HCT116 (cell line): ENCODE measurements at regions not wholly inside any gene's neighbourhood (a gene's known extent, or its start where the extent isn't known, plus 50 kb on each side); places are given as distances from the start of the nearest gene placed in this dataset.

Experiments used
- ATAC-seq: fragments of 200-7000 bp; cut with Tn5 transposase; 2 replicates; pipeline ENCODE4 v1.9.1; 2020; ENCODE audit warnings: mild to moderate bottlenecking, moderate library complexity
- BruUV-seq: library from RNA; stranded (reverse); fragments of 400-500 nt; replicated peaks from 2 replicates; lab custom pipeline; 2021; lab: Mats Ljungman, UMichigan
- CTCF ChIA-PET: fragments of 300-600 bp; sonication (Branson Sonifier 250); formaldehyde crosslinking; loops from one replicate; lab custom pipeline; 2021; ENCODE audit warnings: antibody characterized with exemption; lab: Charles Lee
- POLR2A ChIA-PET: fragments of 300-600, 350-600 bp; sonication (Branson Sonifier 250); formaldehyde crosslinking; loops from one replicate; lab custom pipeline; 2021; ENCODE audit warnings: antibody characterized with exemption; lab: Charles Lee
- RAD21 ChIA-PET, 2 experiments: fragments of 300-600 bp; sonication (Branson Sonifier 250); formaldehyde crosslinking; loops; one replicate each; lab custom pipeline; 2023; ENCODE audit warnings: low total read pairs in 2 of 2; ENCODE audit not compliant: uncharacterized antibody in 2 of 2, unreplicated experiment in 2 of 2, low non-redundant PET in 1 of 2; lab: Charles Lee
- DNase-seq: peaks from one replicate; pipeline ENCODE4 v3.0.0-alpha.2; 2010; ENCODE audit warnings: low read depth, low spot score
- H2AFZ ChIP-seq: fragments of 200-600 bp; shearing (Covaris generic), sonication (generic); 2 replicates; pipeline ENCODE4 v1.6.1; 2017; ENCODE audit warnings: low read depth, mixed run types, mixed read lengths, antibody characterized with exemption, low read length; ENCODE audit not compliant: poor library complexity, severe bottlenecking
- H3K27ac ChIP-seq: 2 replicates; pipeline ENCODE4 v1.5.1; 2012; ENCODE audit warnings: low read depth, low read length
- H3K27me3 ChIP-seq: fragments of 200-600 bp; sonication (generic); 2 replicates; pipeline ENCODE4 v1.6.1; 2016; ENCODE audit warnings: mixed run types, low read length, mixed read lengths; ENCODE audit not compliant: insufficient read depth
- H3K36me3 ChIP-seq, 2 experiments: fragments of 200-500 bp in 1 of 2; fragments of 200-600 bp in 1 of 2; sonication (Bioruptor generic) in 1 of 2; sonication (generic) in 1 of 2; 2 replicates each; pipeline versions ENCODE4 v1.5.1 to v1.6.1; 2014 to 2016; ENCODE audit warnings: low read length in 2 of 2, inconsistent platforms in 1 of 2, mixed read lengths in 1 of 2, mixed run types in 1 of 2; ENCODE audit not compliant: insufficient read depth in 2 of 2, control insufficient read depth in 1 of 2
- H3K4me1 ChIP-seq, 2 experiments: fragments of 200-600 bp in 1 of 2; sonication (generic) in 1 of 2; 2 replicates each; pipeline versions ENCODE4 v1.5.1 to v1.6.1; 2012 to 2017; ENCODE audit warnings: low read length in 2 of 2, inconsistent platforms in 1 of 2, mild to moderate bottlenecking in 1 of 2, mixed read lengths in 1 of 2, mixed run types in 1 of 2, moderate library complexity in 1 of 2; ENCODE audit not compliant: insufficient read depth in 2 of 2, control insufficient read depth in 1 of 2
- H3K4me2 ChIP-seq: fragments of 200-600 bp; sonication (generic); 2 replicates; pipeline ENCODE4 v1.6.1; 2017; ENCODE audit warnings: mixed run types, low read length, mixed read lengths
- H3K4me3 ChIP-seq, 2 experiments: fragments of 200-600 bp in 1 of 2; sonication (generic) in 1 of 2; replicated peaks in 1 of 2; 2 replicates each; pipeline ENCODE4 v1.5.1; 2011 to 2016; ENCODE audit warnings: low read length in 2 of 2, control low read depth in 1 of 2, low read depth in 1 of 2, mild to moderate bottlenecking in 1 of 2, mixed read lengths in 1 of 2, mixed run types in 1 of 2
- H3K79me2 ChIP-seq: fragments of 200-600 bp; sonication (generic); 2 replicates; pipeline ENCODE4 v1.6.1; 2017; ENCODE audit warnings: mild to moderate bottlenecking, mixed run types, low read length, moderate library complexity, mixed read lengths; ENCODE audit not compliant: insufficient read depth
- H3K9ac ChIP-seq: fragments of 200-600 bp; sonication (generic); 2 replicates; pipeline ENCODE4 v1.6.1; 2016; ENCODE audit warnings: low read length, mixed read lengths
- H3K9me2 ChIP-seq: fragments of 200-600 bp; sonication (generic), shearing (Covaris generic); 2 replicates; pipeline ENCODE4 v1.6.1; 2017; ENCODE audit warnings: mixed run types, mild to moderate bottlenecking, moderate library complexity; ENCODE audit not compliant: insufficient read depth
- H3K9me3 ChIP-seq, 2 experiments: fragments of 200-500 bp in 1 of 2; fragments of 200-600 bp in 1 of 2; sonication (Bioruptor generic) in 1 of 2; sonication (generic) in 1 of 2; 2 replicates each; pipeline ENCODE4 v1.6.1; 2014 to 2017; ENCODE audit warnings: low read length in 2 of 2, mixed read lengths in 2 of 2, inconsistent platforms in 1 of 2, low read depth in 1 of 2, mild to moderate bottlenecking in 1 of 2, mixed run types in 1 of 2, moderate library complexity in 1 of 2; ENCODE audit not compliant: control insufficient read depth in 1 of 2, insufficient read depth in 1 of 2
- H4K20me1 ChIP-seq: fragments of 200-600 bp; sonication (generic), shearing (Covaris generic); 2 replicates; pipeline ENCODE4 v1.6.1; 2017; ENCODE audit warnings: mixed run types, mild to moderate bottlenecking, moderate library complexity; ENCODE audit not compliant: insufficient read depth
- CEBPB ChIP-seq: IDR thresholded peaks from 2 replicates; pipeline ENCODE4 v1.6.1; 2012; ENCODE audit warnings: low read depth
- EGR1 ChIP-seq: IDR thresholded peaks from 2 replicates; pipeline ENCODE4 v1.6.1; 2012; ENCODE audit warnings: low read depth
- ELF1 ChIP-seq: IDR thresholded peaks from 2 replicates; pipeline ENCODE4 v1.6.1; 2012; ENCODE audit warnings: low read depth, borderline replicate concordance
- FOSL1 ChIP-seq: IDR thresholded peaks from 2 replicates; pipeline ENCODE4 v1.6.1; 2012; ENCODE audit warnings: low read depth
- JUND ChIP-seq: IDR thresholded peaks from 2 replicates; pipeline ENCODE4 v1.6.1; 2012
- RAD21 ChIP-seq: IDR thresholded peaks from 2 replicates; pipeline ENCODE4 v1.6.1; 2012; ENCODE audit warnings: low read depth, mild to moderate bottlenecking
- SP1 ChIP-seq: IDR thresholded peaks from 2 replicates; pipeline ENCODE4 v1.6.1; 2012; ENCODE audit warnings: low read depth
- SRF ChIP-seq: IDR thresholded peaks from 2 replicates; pipeline ENCODE4 v1.6.1; 2012; ENCODE audit warnings: low read depth
- YY1 ChIP-seq: IDR thresholded peaks from 2 replicates; pipeline ENCODE4 v1.6.1; 2011; ENCODE audit warnings: low read length, low read depth, moderate library complexity, mild to moderate bottlenecking; ENCODE audit not compliant: insufficient replicate concordance; ENCODE audit errors: extremely low read depth
- ZFX ChIP-seq: fragments of 450-650 bp; IDR thresholded peaks from 2 replicates; pipeline ENCODE4 v1.6.1; 2017
- intact Hi-C: fragments of 100-400 bp; cut with micrococcal nuclease; formaldehyde crosslinking; loops from 2 replicates; pipeline ENCODE4 v1.10.0; 2022
- TF ChIP-seq, protein P1 (sequence below): IDR thresholded peaks from 2 replicates; pipeline ENCODE4 v1.6.1; 2012
- TF ChIP-seq, protein P2 (sequence below): IDR thresholded peaks from 2 replicates; pipeline ENCODE4 v1.6.1; 2012
- TF ChIP-seq, protein P3 (sequence below): IDR thresholded peaks from 2 replicates; pipeline ENCODE4 v1.6.1; 2012; ENCODE audit warnings: low read depth
- TF ChIP-seq, protein P4 (sequence below), 3 experiments: fragments of 200-600 bp in 1 of 3; sonication (generic) in 1 of 3; IDR thresholded peaks in 2 of 3; conservative IDR thresholded peaks in 1 of 3; 2 replicates each; pipeline ENCODE4 v1.5.1; 2012 to 2017; ENCODE audit warnings: low read depth in 2 of 3, low read length in 2 of 3, antibody characterized with exemption in 1 of 3, borderline replicate concordance in 1 of 3, control low read depth in 1 of 3, mild to moderate bottlenecking in 1 of 3, mixed read lengths in 1 of 3, mixed run types in 1 of 3, moderate library complexity in 1 of 3; ENCODE audit not compliant: insufficient read depth in 1 of 3
- TF ChIP-seq, protein P5 (sequence below): IDR thresholded peaks from 2 replicates; pipeline ENCODE4 v1.6.1; 2011; ENCODE audit warnings: mild to moderate bottlenecking, low read length, moderate library complexity; ENCODE audit not compliant: insufficient replicate concordance; ENCODE audit errors: extremely low read depth

DNA sequence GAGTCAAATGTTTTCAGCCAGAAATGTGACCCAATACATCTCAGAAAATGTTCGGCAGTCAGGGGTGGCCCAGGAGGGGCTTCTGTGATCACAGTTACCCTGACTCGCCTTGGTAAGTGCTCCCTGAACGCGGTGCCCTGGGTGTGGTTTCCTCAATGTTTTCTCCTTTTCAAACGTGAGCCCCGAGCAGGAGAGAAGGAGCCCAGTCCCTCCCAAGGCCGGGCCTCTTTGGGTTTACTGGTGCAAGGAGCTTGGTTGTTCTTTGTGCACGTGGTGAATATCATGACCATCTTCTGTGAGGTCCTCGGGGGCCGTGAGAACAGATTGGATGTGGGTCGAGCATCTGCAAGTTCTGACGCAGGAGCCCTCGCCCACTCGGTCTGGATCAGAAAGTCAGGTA lies 55.8 kb upstream of the VIPR2 start:
- Histone ChIP-seq H3K79me2 (no peaks in the 10 kb centered on the region), H3K27me3 (no peaks in the 10 kb centered on the region), H3K27ac (no peak overlapping the region), H3K9me3 (no peaks in the 10 kb centered on the region), H2AFZ (no peak overlapping the region), H3K4me1 (peaks cover 0 to 2% of the 10 kb centered on the region in 2 experiments; a peak in 1 of 4 replicates), H4K20me1 (no peaks in the 10 kb centered on the region), H3K36me3 (no peaks in the 10 kb centered on the region), H3K4me2 (no peak overlapping the region), H3K4me3 (no peak overlapping the region), H3K9ac (no peak overlapping the region), H3K9me2 (no peaks in the 10 kb centered on the region)
- intact Hi-C loops, result no loop called here
- RAD21 ChIA-PET, result no interaction called here
- POLR2A ChIA-PET, result no interaction called here
- CTCF ChIA-PET, result no interaction called here
- ATAC-seq (no peak), DNase-seq (no peak)
- BruUV-seq, result no TSS peak
- TF ChIP-seq SRF (no peak), ELF1 (no peak), CEBPB (no peak), RAD21 (no peak), SP1 (no peak), EGR1 (no peak), FOSL1 (no peak), YY1 (no peak), JUND (no peak), ZFX (no peak)
- TF ChIP-seq, protein P1, sequence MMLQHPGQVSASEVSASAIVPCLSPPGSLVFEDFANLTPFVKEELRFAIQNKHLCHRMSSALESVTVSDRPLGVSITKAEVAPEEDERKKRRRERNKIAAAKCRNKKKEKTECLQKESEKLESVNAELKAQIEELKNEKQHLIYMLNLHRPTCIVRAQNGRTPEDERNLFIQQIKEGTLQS, result no peak
- TF ChIP-seq, protein P2, sequence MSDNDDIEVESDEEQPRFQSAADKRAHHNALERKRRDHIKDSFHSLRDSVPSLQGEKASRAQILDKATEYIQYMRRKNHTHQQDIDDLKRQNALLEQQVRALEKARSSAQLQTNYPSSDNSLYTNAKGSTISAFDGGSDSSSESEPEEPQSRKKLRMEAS, result no peak
- TF ChIP-seq, protein P3, sequence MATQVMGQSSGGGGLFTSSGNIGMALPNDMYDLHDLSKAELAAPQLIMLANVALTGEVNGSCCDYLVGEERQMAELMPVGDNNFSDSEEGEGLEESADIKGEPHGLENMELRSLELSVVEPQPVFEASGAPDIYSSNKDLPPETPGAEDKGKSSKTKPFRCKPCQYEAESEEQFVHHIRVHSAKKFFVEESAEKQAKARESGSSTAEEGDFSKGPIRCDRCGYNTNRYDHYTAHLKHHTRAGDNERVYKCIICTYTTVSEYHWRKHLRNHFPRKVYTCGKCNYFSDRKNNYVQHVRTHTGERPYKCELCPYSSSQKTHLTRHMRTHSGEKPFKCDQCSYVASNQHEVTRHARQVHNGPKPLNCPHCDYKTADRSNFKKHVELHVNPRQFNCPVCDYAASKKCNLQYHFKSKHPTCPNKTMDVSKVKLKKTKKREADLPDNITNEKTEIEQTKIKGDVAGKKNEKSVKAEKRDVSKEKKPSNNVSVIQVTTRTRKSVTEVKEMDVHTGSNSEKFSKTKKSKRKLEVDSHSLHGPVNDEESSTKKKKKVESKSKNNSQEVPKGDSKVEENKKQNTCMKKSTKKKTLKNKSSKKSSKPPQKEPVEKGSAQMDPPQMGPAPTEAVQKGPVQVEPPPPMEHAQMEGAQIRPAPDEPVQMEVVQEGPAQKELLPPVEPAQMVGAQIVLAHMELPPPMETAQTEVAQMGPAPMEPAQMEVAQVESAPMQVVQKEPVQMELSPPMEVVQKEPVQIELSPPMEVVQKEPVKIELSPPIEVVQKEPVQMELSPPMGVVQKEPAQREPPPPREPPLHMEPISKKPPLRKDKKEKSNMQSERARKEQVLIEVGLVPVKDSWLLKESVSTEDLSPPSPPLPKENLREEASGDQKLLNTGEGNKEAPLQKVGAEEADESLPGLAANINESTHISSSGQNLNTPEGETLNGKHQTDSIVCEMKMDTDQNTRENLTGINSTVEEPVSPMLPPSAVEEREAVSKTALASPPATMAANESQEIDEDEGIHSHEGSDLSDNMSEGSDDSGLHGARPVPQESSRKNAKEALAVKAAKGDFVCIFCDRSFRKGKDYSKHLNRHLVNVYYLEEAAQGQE, result no peak
- TF ChIP-seq, protein P4, sequence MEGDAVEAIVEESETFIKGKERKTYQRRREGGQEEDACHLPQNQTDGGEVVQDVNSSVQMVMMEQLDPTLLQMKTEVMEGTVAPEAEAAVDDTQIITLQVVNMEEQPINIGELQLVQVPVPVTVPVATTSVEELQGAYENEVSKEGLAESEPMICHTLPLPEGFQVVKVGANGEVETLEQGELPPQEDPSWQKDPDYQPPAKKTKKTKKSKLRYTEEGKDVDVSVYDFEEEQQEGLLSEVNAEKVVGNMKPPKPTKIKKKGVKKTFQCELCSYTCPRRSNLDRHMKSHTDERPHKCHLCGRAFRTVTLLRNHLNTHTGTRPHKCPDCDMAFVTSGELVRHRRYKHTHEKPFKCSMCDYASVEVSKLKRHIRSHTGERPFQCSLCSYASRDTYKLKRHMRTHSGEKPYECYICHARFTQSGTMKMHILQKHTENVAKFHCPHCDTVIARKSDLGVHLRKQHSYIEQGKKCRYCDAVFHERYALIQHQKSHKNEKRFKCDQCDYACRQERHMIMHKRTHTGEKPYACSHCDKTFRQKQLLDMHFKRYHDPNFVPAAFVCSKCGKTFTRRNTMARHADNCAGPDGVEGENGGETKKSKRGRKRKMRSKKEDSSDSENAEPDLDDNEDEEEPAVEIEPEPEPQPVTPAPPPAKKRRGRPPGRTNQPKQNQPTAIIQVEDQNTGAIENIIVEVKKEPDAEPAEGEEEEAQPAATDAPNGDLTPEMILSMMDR (IDR thresholded peaks at IDR 0.05 in 2 of 3, conservative IDR thresholded peaks at IDR 0.05 in 1 of 3; ENCODE audit: borderline replicate concordance in 1 of 3, insufficient read depth in 1 of 3, low read depth in 2 of 3, low read length in 2 of 3), result no peak
- TF ChIP-seq, protein P5, sequence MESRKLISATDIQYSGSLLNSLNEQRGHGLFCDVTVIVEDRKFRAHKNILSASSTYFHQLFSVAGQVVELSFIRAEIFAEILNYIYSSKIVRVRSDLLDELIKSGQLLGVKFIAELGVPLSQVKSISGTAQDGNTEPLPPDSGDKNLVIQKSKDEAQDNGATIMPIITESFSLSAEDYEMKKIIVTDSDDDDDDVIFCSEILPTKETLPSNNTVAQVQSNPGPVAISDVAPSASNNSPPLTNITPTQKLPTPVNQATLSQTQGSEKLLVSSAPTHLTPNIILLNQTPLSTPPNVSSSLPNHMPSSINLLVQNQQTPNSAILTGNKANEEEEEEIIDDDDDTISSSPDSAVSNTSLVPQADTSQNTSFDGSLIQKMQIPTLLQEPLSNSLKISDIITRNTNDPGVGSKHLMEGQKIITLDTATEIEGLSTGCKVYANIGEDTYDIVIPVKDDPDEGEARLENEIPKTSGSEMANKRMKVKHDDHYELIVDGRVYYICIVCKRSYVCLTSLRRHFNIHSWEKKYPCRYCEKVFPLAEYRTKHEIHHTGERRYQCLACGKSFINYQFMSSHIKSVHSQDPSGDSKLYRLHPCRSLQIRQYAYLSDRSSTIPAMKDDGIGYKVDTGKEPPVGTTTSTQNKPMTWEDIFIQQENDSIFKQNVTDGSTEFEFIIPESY, result no peak
